Activated T-helper 2 cell treated with anti-CD3 and anti-CD28 coated beads, Interferon-gamma antibody, Interleukin-2, Interleukin-4, amounts not matched to agents 10 μg/mL and 5 μg/mL and 100 μg/mL, durations not matched to agents 14 hours and 24 hours and 36 hours (primary cell): ENCODE measurements at regions not wholly inside any gene's neighbourhood (a gene's known extent, or its start where the extent isn't known, plus 50 kb on each side); places are given as distances from the start of the nearest gene placed in this dataset.
"Not testable (repeated sequence)": the region's sequence is repeated elsewhere in the genome, so short reads cannot be mapped to it uniquely, and the experiment has no call there.

ENCODE experiments used
- DNase-seq: peaks from one replicate; pipeline ENCODE4 v3.0.0; 2021; ENCODE audit warnings: low spot score
- H3K27ac Mint-ChIP-seq: one replicate; pipeline ENCODE4 v1.8.0; 2021; ENCODE audit warnings: mixed read lengths
- H3K27me3 Mint-ChIP-seq: one replicate; pipeline ENCODE4 v1.8.0; 2021; ENCODE audit warnings: low read depth, mixed read lengths
- H3K36me3 Mint-ChIP-seq: one replicate; pipeline ENCODE4 v1.8.0; 2021; ENCODE audit warnings: low read depth, mixed read lengths
- H3K4me1 Mint-ChIP-seq: one replicate; pipeline ENCODE4 v1.8.0; 2021; ENCODE audit warnings: low read depth, mixed read lengths
- H3K4me3 Mint-ChIP-seq: one replicate; pipeline ENCODE4 v1.8.0; 2021; ENCODE audit warnings: low read depth, mild to moderate bottlenecking, moderate library complexity, mixed read lengths
- H3K9me3 Mint-ChIP-seq: one replicate; pipeline ENCODE4 v1.8.0; 2021; ENCODE audit warnings: mixed read lengths
- intact Hi-C: fragments of 100-400 bp; cut with micrococcal nuclease; formaldehyde crosslinking; loops from one replicate; pipeline ENCODE4 v1.15.1; 2023

GRCh38 chr4:170853422-170854021, 763.8 kb upstream of the AADAT start:
- peaks cover 3% of the 10 kb centered on the region for H3K4me1 Mint-ChIP-seq
- intact Hi-C loops = loop anchor here (2.0 kb wide), 1 partner anchor 715 kb away; no protein-coding TSS in a partner anchor
- no peak for DNase-seq

GRCh38 chr4:170849969-170850368, 760.2 kb upstream of the AADAT start:
- Mint-ChIP-seq H3K36me3 (no peaks in the 10 kb centered on the region), H3K27ac (no peak overlapping the region), H3K27me3 (no peaks in the 10 kb centered on the region), H3K9me3 (no peaks in the 10 kb centered on the region), H3K4me3 (no peak overlapping the region), H3K4me1 (peaks cover 3% of the 10 kb centered on the region)
- intact Hi-C loops = no loop called here
- DNase-seq = no peak

More at GRCh38 chr4:170853422-170854021, 763.8 kb upstream of the AADAT start:
- H3K4me3 Mint-ChIP-seq = no peak overlapping the region
- no peak overlapping the region for H3K27ac Mint-ChIP-seq
- no peaks in the 10 kb centered on the region for H3K36me3 Mint-ChIP-seq
- H3K27me3 Mint-ChIP-seq = no peaks in the 10 kb centered on the region
- no peaks in the 10 kb centered on the region for H3K9me3 Mint-ChIP-seq

DNA sequence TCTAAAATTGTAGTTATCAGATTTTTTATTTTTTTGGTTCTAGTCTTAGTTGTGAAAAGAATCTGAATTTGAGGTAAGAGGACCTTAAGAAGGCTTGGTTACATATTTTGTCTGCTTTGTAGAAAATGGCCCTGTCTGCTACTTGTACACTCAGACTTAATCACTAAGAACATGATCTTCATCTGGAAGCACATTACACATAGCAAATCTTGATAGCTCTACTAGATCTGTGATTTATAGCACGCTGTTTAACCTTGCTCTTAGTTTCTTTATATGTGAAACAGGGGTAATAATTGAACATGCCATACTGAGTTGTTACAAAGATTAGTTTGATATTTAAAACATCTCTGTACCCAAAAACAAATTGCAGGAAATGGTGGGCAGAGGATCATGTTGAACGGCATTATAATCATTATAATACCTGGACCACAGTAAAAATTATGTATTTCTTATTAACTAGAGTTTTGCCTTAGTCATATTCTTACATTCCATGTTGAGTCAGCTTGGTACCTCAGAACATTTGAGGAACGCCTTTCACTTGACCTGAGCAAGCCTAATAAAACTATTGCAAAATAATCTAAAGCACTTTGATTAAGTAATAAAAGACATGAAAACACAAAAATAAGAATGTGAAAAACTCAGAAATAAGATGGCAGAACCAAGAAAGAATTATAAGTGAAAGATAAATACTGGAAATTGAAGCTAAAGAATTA, 738.0 kb upstream of the AADAT start:
- no peak overlapping the region for H3K27ac Mint-ChIP-seq
- H3K4me3 Mint-ChIP-seq = no peak overlapping the region
- peaks cover 4% of the 10 kb centered on the region for H3K9me3 Mint-ChIP-seq
- intact Hi-C loops = no loop called here
- DNase-seq = no peak
- no peaks in the 10 kb centered on the region for H3K27me3 Mint-ChIP-seq
- H3K4me1 Mint-ChIP-seq = no peaks in the 10 kb centered on the region
- no peaks in the 10 kb centered on the region for H3K36me3 Mint-ChIP-seq

DNA sequence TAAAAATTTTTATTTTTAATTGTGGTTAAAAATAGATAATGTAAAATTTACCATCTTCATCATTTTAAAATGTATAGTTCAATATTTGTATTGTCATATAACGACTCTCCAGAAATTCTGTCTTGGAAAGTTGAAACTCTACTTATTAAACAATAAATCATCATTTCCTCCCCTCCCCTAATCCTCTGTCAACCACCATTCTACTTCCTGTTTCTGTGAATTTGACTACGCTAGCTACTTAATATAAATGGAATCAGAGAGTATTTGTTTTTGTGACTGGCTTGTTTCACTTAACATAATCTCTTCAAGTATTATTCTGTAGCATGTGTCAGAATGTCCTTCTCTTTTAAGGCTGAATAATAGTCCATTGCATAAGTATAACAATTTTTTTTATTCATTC, 729.0 kb upstream of the AADAT start:
- Mint-ChIP-seq H3K4me1 (no peaks in the 10 kb centered on the region), H3K36me3 (no peaks in the 10 kb centered on the region), H3K4me3 (no peak overlapping the region), H3K9me3 (peaks cover 38% of the 10 kb centered on the region), H3K27me3 (no peaks in the 10 kb centered on the region), H3K27ac (no peak overlapping the region)
- intact Hi-C loops = no loop called here
- no peak for DNase-seq

DNA sequence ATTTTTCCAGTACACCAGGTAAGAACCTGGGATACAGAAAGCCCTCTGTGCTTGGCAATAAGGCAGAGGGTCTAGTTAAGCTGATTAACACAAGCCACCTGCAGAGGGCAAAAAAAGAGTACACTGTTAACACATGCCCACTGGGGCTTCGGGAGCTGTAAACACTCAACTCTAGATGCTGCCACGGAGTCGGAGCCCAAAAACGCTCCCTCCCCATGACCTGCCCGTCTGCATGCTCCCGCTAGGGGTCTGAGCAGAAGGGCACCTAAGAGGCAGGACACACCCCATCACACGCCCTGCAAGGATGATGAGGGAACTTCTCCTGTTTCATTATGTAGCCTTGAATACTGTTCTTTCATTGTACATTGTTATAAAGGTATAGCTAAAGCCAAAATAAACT, 715.6 kb upstream of the AADAT start:
- no peak overlapping the region for H3K27ac Mint-ChIP-seq
- intact Hi-C loops = no loop called here
- H3K27me3 Mint-ChIP-seq = no peaks in the 10 kb centered on the region
- DNase-seq = no peak
- H3K9me3 Mint-ChIP-seq = peaks cover 26% of the 10 kb centered on the region
- no peaks in the 10 kb centered on the region for H3K4me1 Mint-ChIP-seq
- H3K4me3 Mint-ChIP-seq = no peak overlapping the region
- no peaks in the 10 kb centered on the region for H3K36me3 Mint-ChIP-seq

GRCh38 chr4:170804930-170805329, 715.2 kb upstream of the AADAT start:
- H3K4me3 Mint-ChIP-seq = no peak overlapping the region
- DNase-seq = no peak
- peaks cover 24% of the 10 kb centered on the region for H3K9me3 Mint-ChIP-seq
- intact Hi-C loops = no loop called here
- H3K27me3 Mint-ChIP-seq = no peaks in the 10 kb centered on the region
- no peak overlapping the region for H3K27ac Mint-ChIP-seq
- no peaks in the 10 kb centered on the region for H3K36me3 Mint-ChIP-seq
- no peaks in the 10 kb centered on the region for H3K4me1 Mint-ChIP-seq

DNA sequence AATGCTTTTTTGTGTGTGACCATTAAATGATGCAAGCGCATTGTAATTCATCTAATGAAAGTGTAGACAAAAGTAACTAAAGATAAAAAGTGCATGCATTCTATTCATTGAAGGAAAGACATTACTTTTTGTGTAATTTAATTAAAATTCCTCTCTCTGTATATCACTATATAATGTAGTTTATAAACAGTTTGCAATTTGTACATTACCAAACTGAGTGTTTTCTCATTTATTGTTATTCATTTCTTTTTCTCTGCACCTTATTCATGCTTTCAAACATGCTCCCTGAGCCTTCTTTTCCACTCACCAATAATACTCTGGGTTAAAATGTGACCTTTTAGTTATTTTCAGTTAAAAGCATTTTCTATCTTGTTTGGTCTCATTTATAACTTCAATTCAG, 713.7 kb upstream of the AADAT start:
- no peak overlapping the region for H3K27ac Mint-ChIP-seq
- no peaks in the 10 kb centered on the region for H3K4me1 Mint-ChIP-seq
- H3K9me3 Mint-ChIP-seq = peaks cover 13% of the 10 kb centered on the region
- H3K4me3 Mint-ChIP-seq = no peak overlapping the region
- DNase-seq = no peak
- no peaks in the 10 kb centered on the region for H3K27me3 Mint-ChIP-seq
- H3K36me3 Mint-ChIP-seq = no peaks in the 10 kb centered on the region
- intact Hi-C loops = no loop called here

DNA sequence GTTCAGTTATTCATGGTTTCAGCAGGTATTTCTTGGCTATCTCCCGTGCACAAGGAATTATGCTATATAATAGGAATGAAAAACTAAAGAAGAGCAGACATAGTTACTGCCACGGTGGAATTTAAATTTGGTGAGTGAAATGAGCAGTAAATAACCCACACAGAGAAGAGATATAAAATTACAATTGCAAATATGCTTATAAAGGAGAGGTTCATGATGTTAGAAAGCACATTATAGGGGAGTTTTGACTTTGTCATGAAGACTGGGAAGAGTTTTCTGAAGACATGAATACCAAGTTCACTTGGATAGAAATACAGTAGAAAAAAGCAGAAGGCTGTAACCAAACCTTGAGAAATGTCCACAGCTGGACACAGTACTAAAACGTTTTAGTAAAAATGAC, 712.0 kb upstream of the AADAT start:
- Mint-ChIP-seq H3K27ac (no peak overlapping the region), H3K36me3 (no peaks in the 10 kb centered on the region), H3K27me3 (no peaks in the 10 kb centered on the region), H3K4me1 (no peaks in the 10 kb centered on the region), H3K9me3 (peaks cover under 1% of the 10 kb centered on the region), H3K4me3 (no peak overlapping the region)
- DNase-seq = no peak
- intact Hi-C loops = no loop called here

GRCh38 chr4:170794525-170794924, 704.8 kb upstream of the AADAT start:
- H3K27me3 Mint-ChIP-seq = no peaks in the 10 kb centered on the region
- DNase-seq = no peak
- H3K27ac Mint-ChIP-seq = no peak overlapping the region
- H3K9me3 Mint-ChIP-seq = peaks cover 4% of the 10 kb centered on the region
- intact Hi-C loops = no loop called here
- H3K4me1 Mint-ChIP-seq = no peaks in the 10 kb centered on the region
- H3K4me3 Mint-ChIP-seq = no peak overlapping the region
- H3K36me3 Mint-ChIP-seq = no peaks in the 10 kb centered on the region

DNA sequence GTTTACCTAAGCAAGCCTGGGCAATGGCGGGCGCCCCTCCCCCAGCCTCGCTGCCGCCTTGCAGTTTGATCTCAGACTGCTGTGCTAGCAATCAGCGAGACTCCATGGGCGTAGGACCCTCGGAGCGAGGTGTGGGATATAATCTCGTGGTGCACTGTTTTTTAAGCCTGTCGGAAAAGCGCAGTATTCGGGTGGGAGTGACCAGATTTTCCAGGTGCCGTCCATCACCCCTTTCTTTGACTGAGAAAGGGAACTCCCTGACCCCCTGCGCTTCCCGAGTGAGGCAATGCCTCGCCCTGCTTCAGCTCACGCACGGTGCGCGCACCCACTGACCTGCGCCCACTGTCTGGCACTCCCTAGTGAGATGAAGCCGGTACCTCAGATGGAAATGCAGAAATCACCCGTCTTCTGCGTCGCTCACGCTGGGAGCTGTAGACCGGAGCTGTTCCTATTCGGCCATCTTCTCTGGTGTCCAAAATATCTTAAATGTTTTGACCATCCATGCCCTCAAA, 698.8 kb upstream of the AADAT start:
- intact Hi-C loops, H3K4me3 Mint-ChIP-seq: not testable (repeated sequence)

DNA sequence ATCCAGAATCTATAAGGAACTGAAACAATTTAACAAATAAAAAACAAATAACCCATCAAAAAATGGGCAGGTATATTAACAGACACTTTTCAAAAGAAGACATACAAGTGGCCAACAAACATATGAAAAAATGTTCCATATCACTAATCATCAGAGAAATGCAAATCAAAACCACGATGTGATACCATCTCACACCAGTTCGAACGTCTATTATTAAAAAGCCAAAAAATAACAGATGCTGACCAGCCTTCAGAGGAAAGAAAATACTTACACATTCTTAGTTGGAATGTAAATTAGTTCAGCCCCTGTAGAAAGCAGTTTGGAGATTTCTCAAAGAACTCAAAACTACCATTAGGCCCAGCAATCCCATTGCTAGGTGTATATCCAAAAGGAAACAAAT, 687.9 kb upstream of the AADAT start:
- H3K9me3 Mint-ChIP-seq = peaks cover 15% of the 10 kb centered on the region

More for the DNA sequence above, 698.8 kb upstream of the AADAT start:
- not testable (repeated sequence) for DNase-seq, H3K4me1 Mint-ChIP-seq, H3K9me3 Mint-ChIP-seq, H3K27ac Mint-ChIP-seq, H3K27me3 Mint-ChIP-seq, H3K36me3 Mint-ChIP-seq

DNA sequence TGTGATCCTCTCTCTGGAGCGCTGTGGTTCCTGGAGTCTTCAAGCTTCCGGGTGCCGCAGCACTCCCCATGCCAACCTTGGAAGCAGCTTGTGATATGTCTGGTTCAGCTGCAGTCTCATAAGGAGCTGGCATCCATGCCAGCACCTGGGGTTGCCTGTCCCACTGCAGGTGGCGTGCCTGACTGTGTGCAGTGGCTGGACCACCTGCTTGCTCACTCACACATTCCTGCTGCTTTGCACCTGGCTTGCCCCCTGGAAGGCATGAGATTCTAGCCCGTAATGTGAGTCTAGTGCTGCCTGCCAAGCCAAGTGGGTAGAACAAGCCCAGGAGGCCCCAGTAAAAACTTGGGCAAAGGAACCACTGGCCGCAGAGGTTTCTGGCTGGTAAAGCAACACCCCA, 687.2 kb upstream of the AADAT start:
- no peaks in the 10 kb centered on the region for H3K27me3 Mint-ChIP-seq
- peaks cover 15% of the 10 kb centered on the region for H3K9me3 Mint-ChIP-seq
- no peaks in the 10 kb centered on the region for H3K4me1 Mint-ChIP-seq
- DNase-seq = no peak
- no peaks in the 10 kb centered on the region for H3K36me3 Mint-ChIP-seq
- H3K4me3 Mint-ChIP-seq = no peak overlapping the region
- H3K27ac Mint-ChIP-seq = no peak overlapping the region
- intact Hi-C loops = no loop called here

More for the DNA sequence above, 687.9 kb upstream of the AADAT start:
- Mint-ChIP-seq H3K4me1 (no peaks in the 10 kb centered on the region), H3K27me3 (no peaks in the 10 kb centered on the region), H3K36me3 (no peaks in the 10 kb centered on the region), H3K27ac (no peak overlapping the region), H3K4me3 (no peak overlapping the region)
- intact Hi-C loops = no loop called here
- no peak for DNase-seq

GRCh38 chr4:170775851-170776250, 686.1 kb upstream of the AADAT start:
- Mint-ChIP-seq H3K27me3 (no peaks in the 10 kb centered on the region), H3K36me3 (no peaks in the 10 kb centered on the region), H3K27ac (no peak overlapping the region), H3K4me3 (no peak overlapping the region), H3K9me3 (peaks cover 11% of the 10 kb centered on the region), H3K4me1 (no peaks in the 10 kb centered on the region)
- DNase-seq = no peak
- intact Hi-C loops = no loop called here
